HEK293 (cell line): ENCODE measurements at regions not wholly inside any gene's neighbourhood (a gene's known extent, or its start where the extent isn't known, plus 50 kb on each side); places are given as distances from the start of the nearest gene placed in this dataset.

Source experiments
- CTCF ChIA-PET: fragments of 350-600 bp; formaldehyde crosslinking; extraction: SDS; loops from one replicate; lab custom pipeline; 2021; ENCODE audit warnings: antibody characterized with exemption; lab: Yijun Ruan, JAX
- POLR2A ChIA-PET: fragments of 300-600 bp; formaldehyde crosslinking; extraction: SDS; loops from one replicate; lab custom pipeline; 2020; ENCODE audit warnings: antibody characterized with exemption, inconsistent platforms; lab: Yijun Ruan, JAX
- H3K27ac ChIP-seq: fragments of 200-500 bp; sonication (Bioruptor generic); 2 replicates; pipeline ENCODE4 v1.5.1; 2014; ENCODE audit warnings: low read depth, low read length, control low read depth, inconsistent platforms; ENCODE audit errors: extremely low read depth
- H3K36me3 ChIP-seq, 2 experiments: fragments of 200-500 bp in 1 of 2; sonication (Bioruptor generic) in 1 of 2; 1 replicate in 1 of 2; 2 replicates in 1 of 2; pipeline ENCODE4 v1.5.1; 2014 to 2017; ENCODE audit warnings: inconsistent platforms in 2 of 2, low read length in 2 of 2; ENCODE audit not compliant: control insufficient read depth in 2 of 2, insufficient read depth in 1 of 2
- H3K4me1 ChIP-seq: fragments of 200-500 bp; sonication (Bioruptor generic); 2 replicates; pipeline ENCODE4 v1.5.1; 2014; ENCODE audit warnings: mild to moderate bottlenecking, low read length, inconsistent platforms; ENCODE audit not compliant: control insufficient read depth, insufficient read depth
- H3K4me3 ChIP-seq: 2 replicates; pipeline ENCODE4 v1.5.1; 2011; ENCODE audit warnings: low read depth, mild to moderate bottlenecking, control low read depth, low read length, moderate library complexity
- H3K9me3 ChIP-seq: fragments of 200-500 bp; sonication (Bioruptor generic); 2 replicates; pipeline ENCODE4 v1.5.1; 2014; ENCODE audit warnings: low read depth, low read length, inconsistent platforms; ENCODE audit not compliant: control insufficient read depth, insufficient read depth
- AEBP2 ChIP-seq: fragments of 450-650 bp; formaldehyde crosslinking; IDR thresholded peaks from 2 replicates; pipeline ENCODE4 v1.5.1; 2016; ENCODE audit warnings: missing biosample characterization, missing genetic modification characterization, borderline replicate concordance
- GFI1B ChIP-seq: fragments of 450-650 bp; formaldehyde crosslinking; IDR thresholded peaks from 2 replicates; pipeline ENCODE4 v1.5.1; 2016; ENCODE audit warnings: missing biosample characterization, missing genetic modification characterization
- GLI4 ChIP-seq: fragments of 450-650 bp; formaldehyde crosslinking; IDR thresholded peaks from 2 replicates; pipeline ENCODE4 v1.5.1; 2016; ENCODE audit warnings: missing biosample characterization, missing genetic modification characterization
- INSM2 ChIP-seq: fragments of 450-650 bp; formaldehyde crosslinking; IDR thresholded peaks from 2 replicates; pipeline ENCODE4 v1.5.1; 2016; ENCODE audit warnings: missing biosample characterization, missing genetic modification characterization
- KLF17 ChIP-seq: fragments of 450-650 bp; formaldehyde crosslinking; IDR thresholded peaks from 2 replicates; pipeline ENCODE4 v1.5.1; 2016; ENCODE audit warnings: missing biosample characterization, missing genetic modification characterization
- PATZ1 ChIP-seq: fragments of 450-650 bp; formaldehyde crosslinking; IDR thresholded peaks from 2 replicates; pipeline ENCODE4 v1.5.1; 2016; ENCODE audit warnings: missing biosample characterization, missing genetic modification characterization
- SP7 ChIP-seq: fragments of 450-650 bp; formaldehyde crosslinking; IDR thresholded peaks from 2 replicates; pipeline ENCODE4 v1.5.1; 2016; ENCODE audit warnings: missing biosample characterization, missing genetic modification characterization
- YY1 ChIP-seq: fragments of 450-650 bp; formaldehyde crosslinking; IDR thresholded peaks from 2 replicates; pipeline ENCODE4 v1.5.1; 2018; ENCODE audit warnings: missing biosample characterization, missing genetic modification characterization
- ZBTB1 ChIP-seq: fragments of 450-650 bp; formaldehyde crosslinking; IDR thresholded peaks from 2 replicates; pipeline ENCODE4 v1.5.1; 2016; ENCODE audit warnings: missing biosample characterization, missing genetic modification characterization
- ZFP37 ChIP-seq: fragments of 450-650 bp; formaldehyde crosslinking; IDR thresholded peaks from 2 replicates; pipeline ENCODE4 v1.5.1; 2016; ENCODE audit warnings: missing biosample characterization, missing genetic modification characterization
- ZFP69B ChIP-seq: fragments of 450-650 bp; formaldehyde crosslinking; IDR thresholded peaks from 2 replicates; pipeline ENCODE4 v1.5.1; 2016; ENCODE audit warnings: missing biosample characterization, missing genetic modification characterization
- ZNF350 ChIP-seq: fragments of 450-650 bp; formaldehyde crosslinking; IDR thresholded peaks from 2 replicates; pipeline ENCODE4 v1.5.0; 2017; ENCODE audit warnings: missing biosample characterization, mild to moderate bottlenecking, missing genetic modification characterization
- ZNF426 ChIP-seq: fragments of 450-650 bp; formaldehyde crosslinking; IDR thresholded peaks from 2 replicates; pipeline ENCODE4 v1.5.1; 2017; ENCODE audit warnings: missing biosample characterization, missing genetic modification characterization, mild to moderate bottlenecking, inconsistent platforms, moderate library complexity
- ZNF521 ChIP-seq: fragments of 450-650 bp; formaldehyde crosslinking; IDR thresholded peaks from 2 replicates; pipeline ENCODE4 v1.5.1; 2017; ENCODE audit warnings: missing biosample characterization, mild to moderate bottlenecking, missing genetic modification characterization
- ZNF544 ChIP-seq: fragments of 450-650 bp; formaldehyde crosslinking; IDR thresholded peaks from 2 replicates; pipeline ENCODE4 v1.5.0; 2017; ENCODE audit warnings: missing biosample characterization, missing genetic modification characterization
- ZNF624 ChIP-seq: fragments of 450-650 bp; formaldehyde crosslinking; IDR thresholded peaks from 2 replicates; pipeline ENCODE4 v1.5.1; 2017; ENCODE audit warnings: missing biosample characterization, missing genetic modification characterization
- ZNF660 ChIP-seq: fragments of 450-650 bp; IDR thresholded peaks from 2 replicates; pipeline ENCODE4 v1.5.1; 2018; ENCODE audit warnings: missing biosample characterization, mild to moderate bottlenecking, missing genetic modification characterization
- ZNF837 ChIP-seq: fragments of 450-650 bp; formaldehyde crosslinking; IDR thresholded peaks from 2 replicates; pipeline ENCODE4 v1.5.1; 2016; ENCODE audit warnings: missing biosample characterization, missing genetic modification characterization
- ZSCAN5A ChIP-seq: fragments of 450-650 bp; formaldehyde crosslinking; IDR thresholded peaks from 2 replicates; pipeline ENCODE4 v1.5.1; 2016; ENCODE audit warnings: missing biosample characterization, missing genetic modification characterization

- TF ChIP-seq INSM2 (tag by site-specific recombination) (no peak), ZNF521 (no peak), YY1 (tag by site-specific recombination) (no peak)
Measured at GRCh38 chr14:39868251-39868650, 436.0 kb upstream of the FBXO33 start (continued).

GRCh38 chr14:39863441-39863840 lies 431.2 kb upstream of the FBXO33 start:
- POLR2A ChIA-PET: no interaction called here

More at GRCh38 chr14:39863441-39863840, 431.2 kb upstream of the FBXO33 start:
- no peaks in the 10 kb centered on the region for H3K9me3 ChIP-seq
- TF ChIP-seq ZFP69B: no peak
- TF ChIP-seq PATZ1: no peak
- TF ChIP-seq ZNF426 (tag by site-specific recombination): no peak
- TF ChIP-seq ZNF624: no peak
- no peak for TF ChIP-seq ZNF837 (tag by site-specific recombination)
- TF ChIP-seq ZNF350 (tag by site-specific recombination): no peak
- no peak for TF ChIP-seq ZNF660
- TF ChIP-seq ZSCAN5A (tag by site-specific recombination): no peak
- TF ChIP-seq ZBTB1 (tag by site-specific recombination): no peak
- no peak for TF ChIP-seq GLI4 (tag by site-specific recombination)
- no peak for TF ChIP-seq ZFP37 (tag by site-specific recombination)
- TF ChIP-seq AEBP2: no peak
- no peak for TF ChIP-seq GFI1B (tag by site-specific recombination)
- no peak for TF ChIP-seq SP7 (tag by site-specific recombination)
- TF ChIP-seq KLF17: no peak
- no peak for TF ChIP-seq ZNF544 (tag by site-specific recombination)
- TF ChIP-seq, all 188 proteins: peak for 0
- no peaks in the 10 kb centered on the region for H3K4me1 ChIP-seq
- no peak overlapping the region for H3K4me3 ChIP-seq
- CTCF ChIA-PET: no interaction called here
- H3K27ac ChIP-seq: no peak overlapping the region
- H3K36me3 ChIP-seq: no peaks in the 10 kb centered on the region
